Peyer's patch (tissue), 4 donors: ENCODE measurements at regions not wholly inside any gene's neighbourhood (a gene's known extent, or its start where the extent isn't known, plus 50 kb on each side); places are given as distances from the start of the nearest gene placed in this dataset.

Source experiments
- CTCF ChIP-seq, 6 experiments: fragments of 450-650 bp in 4 of 6; fragments of 200-600 bp in 2 of 6; sonication (generic) in 1 of 6; IDR thresholded peaks; one replicate each; pipeline ENCODE4 v1.5.1; 2017 to 2019; ENCODE audit warnings: antibody characterized with exemption in 6 of 6, mild to moderate bottlenecking in 3 of 6, moderate library complexity in 1 of 6
- POLR2A ChIP-seq, 2 donors: fragments of 450-650 bp; IDR thresholded peaks; one replicate each; pipeline ENCODE4 v1.5.1; 2017; ENCODE audit warnings: antibody characterized with exemption in 2 of 2, mild to moderate bottlenecking in 2 of 2, moderate library complexity in 2 of 2

- TF ChIP-seq CTCF (IDR thresholded peaks at IDR 0.05) (no peak), POLR2A (IDR thresholded peaks at IDR 0.05) (no peak)
These were observed 831.6 kb downstream of the EFNB2 start for GRCh38 chr13:105703843-105704242.
